Inferior parietal cortex (tissue), 1 donor: ENCODE measurements at regions not wholly inside any gene's neighbourhood (a gene's known extent, or its start where the extent isn't known, plus 50 kb on each side); places are given as distances from the start of the nearest gene placed in this dataset.

Source experiments
- DNase-seq: peaks from one replicate; pipeline ENCODE4 v3.0.0-alpha.2; 2016; ENCODE audit errors: extremely low spot score

GRCh38 chrX:10047631-10048030, 80.5 kb downstream of the CLDN34 start:
- DNase-seq = no peak

GRCh38 chrX:10048076-10048475, 80.9 kb downstream of the CLDN34 start:
- DNase-seq = no peak

GRCh38 chrX:10048707-10049106, 81.5 kb downstream of the CLDN34 start:
- no peak for DNase-seq

- DNase-seq = no peak
Observed at GRCh38 chrX:10049236-10049635, 82.1 kb downstream of the CLDN34 start.

- no peak for DNase-seq
Observed at GRCh38 chrX:10050481-10050880, 83.3 kb downstream of the CLDN34 start.

- no peak for DNase-seq
Observed at GRCh38 chrX:10051866-10052480, 84.8 kb downstream of the CLDN34 start.

GRCh38 chrX:10052906-10053625, 85.9 kb downstream of the CLDN34 start:
- DNase-seq = peak; percentile 65

GRCh38 chrX:10054396-10054795, 87.2 kb downstream of the CLDN34 start:
- DNase-seq = no peak

GRCh38 chrX:10055430-10055829, 88.3 kb downstream of the CLDN34 start:
- no peak for DNase-seq

- no peak for DNase-seq
Observed at GRCh38 chrX:10062352-10062751, 94.4 kb upstream of the CLCN4 start.

GRCh38 chrX:10062980-10063379, 93.8 kb upstream of the CLCN4 start:
- no peak for DNase-seq

- no peak for DNase-seq
Observed at GRCh38 chrX:10064736-10065135, 92.0 kb upstream of the CLCN4 start.

- DNase-seq = no peak
Observed at GRCh38 chrX:10070714-10071436, 85.9 kb upstream of the CLCN4 start.

GRCh38 chrX:10071451-10072144, 85.2 kb upstream of the CLCN4 start:
- no peak for DNase-seq

- peak; percentile 28 for DNase-seq
Observed at GRCh38 chrX:10072786-10073568, 83.8 kb upstream of the CLCN4 start.

GRCh38 chrX:10073671-10074070, 83.1 kb upstream of the CLCN4 start:
- DNase-seq = no peak

GRCh38 chrX:10074241-10074941, 82.4 kb upstream of the CLCN4 start:
- no peak for DNase-seq

GRCh38 chrX:10076765-10077164, 80.0 kb upstream of the CLCN4 start:
- no peak for DNase-seq

- no peak for DNase-seq
Observed at GRCh38 chrX:10077425-10078188, 79.2 kb upstream of the CLCN4 start.

- no peak for DNase-seq
Observed at GRCh38 chrX:10078266-10078665, 78.5 kb upstream of the CLCN4 start.
